GM19351 (cell line): ENCODE measurements at regions not wholly inside any gene's neighbourhood (a gene's known extent, or its start where the extent isn't known, plus 50 kb on each side); places are given as distances from the start of the nearest gene placed in this dataset.
"Not testable (repeated sequence)": the region's sequence is repeated elsewhere in the genome, so short reads cannot be mapped to it uniquely, and the experiment has no call there.

ENCODE experiments used
- ATAC-seq: cut with Tn5 transposase; IDR thresholded peaks from one replicate; pipeline ENCODE4 v1.9.1; 2021; ENCODE audit warnings: mild to moderate bottlenecking, moderate library complexity; ENCODE audit not compliant: unreplicated experiment

DNA sequence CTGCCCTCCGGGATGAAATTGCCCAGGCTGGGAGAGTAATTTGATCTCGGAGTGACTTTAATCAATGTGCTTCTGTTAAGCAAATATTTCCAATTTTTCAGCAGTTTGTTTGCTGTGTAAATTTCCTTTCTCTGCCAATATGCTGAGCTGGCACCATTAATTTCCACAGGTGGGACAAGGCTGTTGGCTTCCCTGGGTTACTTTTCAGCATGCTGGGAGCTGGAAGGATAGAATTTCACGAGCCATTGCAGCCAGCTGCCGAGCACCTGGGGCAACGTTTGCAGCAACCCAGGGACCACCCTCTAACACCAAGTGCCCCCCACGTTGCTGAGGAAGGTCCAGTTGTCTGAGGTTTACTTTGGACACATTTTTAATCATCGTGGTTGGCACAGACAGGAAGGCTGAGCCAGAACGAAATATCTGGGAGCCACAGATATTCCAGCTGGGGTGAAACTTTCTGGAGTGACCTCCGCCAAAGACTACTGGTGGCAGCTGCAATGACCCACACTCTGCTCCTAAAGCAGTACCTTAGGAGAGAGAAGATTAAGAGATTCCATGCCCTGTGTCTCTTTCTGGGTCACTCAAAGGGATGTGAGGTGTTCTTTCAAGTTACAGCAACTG lies 293.3 kb upstream of the RGMA start:
- no peak for ATAC-seq

DNA sequence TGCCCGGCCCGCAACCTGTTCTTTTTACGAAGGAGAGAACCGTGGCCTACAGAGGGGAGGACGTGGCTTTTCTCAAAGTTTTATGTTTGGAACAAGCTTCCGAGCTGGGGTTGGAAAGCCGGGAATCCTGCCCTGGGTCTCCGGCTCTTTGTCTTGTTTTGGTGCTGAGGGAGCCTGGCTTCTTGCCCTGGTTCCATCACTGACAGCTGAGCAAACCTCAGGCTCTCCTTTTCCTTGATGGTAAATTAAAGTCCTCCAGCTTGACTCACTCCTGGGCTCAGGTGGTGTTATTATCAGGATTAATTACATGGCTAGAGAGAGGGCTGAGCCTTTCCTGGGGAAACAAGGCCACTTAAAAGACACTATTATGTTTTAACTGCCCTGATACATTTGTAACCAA lies 289.5 kb upstream of the RGMA start:
- ATAC-seq = no peak

DNA sequence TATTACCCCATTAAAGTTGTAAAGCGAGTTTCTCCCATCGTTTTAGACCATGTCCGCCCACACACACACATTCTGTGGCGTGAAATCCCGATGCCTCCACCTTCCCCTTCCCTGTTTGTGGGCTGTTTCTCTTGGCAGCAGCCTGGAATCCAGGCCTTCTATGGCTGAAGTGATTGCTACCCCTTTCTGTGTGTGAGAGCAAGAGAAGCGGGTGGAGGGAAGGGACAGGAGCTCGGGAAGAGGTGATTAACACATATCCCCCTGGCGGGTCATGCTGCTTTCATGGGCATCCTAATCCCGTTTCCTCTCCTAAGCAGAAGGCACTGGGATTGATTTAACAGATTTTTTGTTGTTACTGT lies 283.8 kb upstream of the RGMA start:
- ATAC-seq = no peak

DNA sequence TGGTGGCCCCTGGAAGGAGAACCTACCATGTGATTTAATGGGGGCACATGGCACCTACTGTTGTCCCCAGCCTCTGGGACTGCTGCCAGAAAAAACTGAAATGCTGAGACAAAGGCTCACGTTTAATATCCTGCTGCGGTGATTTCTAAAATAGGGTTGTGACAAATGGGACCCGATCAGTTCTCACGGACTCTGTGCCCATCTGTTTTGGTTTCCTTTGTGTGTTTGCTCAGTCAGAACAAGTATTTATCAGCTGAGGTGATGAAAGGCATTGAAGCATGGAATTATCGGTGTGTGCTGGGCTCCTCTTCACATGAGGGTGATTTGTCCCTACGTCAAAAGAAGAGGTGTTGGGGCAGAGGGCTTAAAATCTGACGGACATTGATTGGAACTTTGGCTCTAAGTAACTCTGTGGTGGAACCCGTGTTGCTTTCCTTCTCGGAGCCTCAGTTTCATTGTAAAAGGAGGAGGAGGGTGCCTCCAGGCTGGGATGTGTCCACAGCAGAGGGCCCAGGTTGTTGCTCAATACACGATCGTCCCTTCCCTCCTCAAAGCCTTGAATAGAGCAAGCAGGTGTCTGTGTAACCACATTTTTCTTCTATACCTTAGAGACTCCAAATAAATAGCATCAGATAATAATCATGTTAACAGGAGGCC lies 283.3 kb upstream of the RGMA start:
- no peak for ATAC-seq

DNA sequence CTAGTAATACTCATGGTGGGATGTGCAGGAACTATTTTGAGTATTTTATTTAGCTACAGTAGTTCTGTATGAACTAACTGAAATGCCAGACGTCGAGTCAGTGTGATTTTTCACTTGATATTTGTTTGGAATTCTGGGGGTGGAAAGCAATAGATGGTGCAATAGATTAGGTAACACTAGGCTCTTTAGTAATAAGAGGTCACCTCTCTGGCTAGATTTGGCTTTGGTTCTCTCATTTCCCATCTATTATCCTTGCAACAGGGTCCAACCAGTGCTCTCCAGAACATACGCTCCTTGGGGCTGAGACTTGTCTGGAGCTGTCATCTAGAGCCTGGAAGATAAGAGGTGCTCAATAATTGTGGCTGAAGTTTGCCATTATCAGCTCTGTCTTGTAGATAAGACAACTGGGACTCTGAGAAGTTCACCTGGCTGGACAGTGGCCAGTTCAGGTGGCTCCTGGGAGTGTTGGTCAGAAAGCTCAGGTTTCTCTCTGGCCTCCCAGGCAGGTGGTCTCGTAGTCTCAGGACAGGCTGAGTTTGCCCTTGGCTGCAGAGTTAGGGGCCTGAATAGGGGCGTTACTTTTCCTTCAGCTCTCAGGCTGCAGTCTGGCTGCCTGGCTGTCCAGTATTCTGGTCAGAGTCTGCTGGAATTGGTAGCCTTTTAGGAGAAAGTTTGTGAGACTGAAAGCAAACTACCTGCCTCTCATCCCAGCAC lies 277.5 kb upstream of the RGMA start:
- no peak for ATAC-seq

DNA sequence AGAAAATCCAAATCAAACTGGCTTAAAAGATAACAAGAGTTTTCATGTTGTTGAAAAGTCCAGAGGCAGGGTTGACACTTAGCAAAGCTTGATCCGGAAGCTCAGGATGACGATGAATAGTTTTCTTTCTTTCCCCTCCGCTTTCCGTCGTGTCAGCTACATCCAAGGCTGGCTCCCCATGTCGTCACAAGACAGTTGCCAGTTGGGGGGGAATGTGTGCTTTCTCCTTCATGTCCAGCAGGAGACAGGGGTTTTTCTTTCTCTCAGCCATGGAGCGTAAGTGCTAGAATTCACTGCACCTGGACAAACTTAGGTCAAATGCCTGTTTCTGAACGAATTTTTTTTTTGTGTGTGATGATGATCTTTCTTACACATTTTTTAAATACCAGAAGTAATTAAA lies 273.8 kb upstream of the RGMA start:
- no peak for ATAC-seq

DNA sequence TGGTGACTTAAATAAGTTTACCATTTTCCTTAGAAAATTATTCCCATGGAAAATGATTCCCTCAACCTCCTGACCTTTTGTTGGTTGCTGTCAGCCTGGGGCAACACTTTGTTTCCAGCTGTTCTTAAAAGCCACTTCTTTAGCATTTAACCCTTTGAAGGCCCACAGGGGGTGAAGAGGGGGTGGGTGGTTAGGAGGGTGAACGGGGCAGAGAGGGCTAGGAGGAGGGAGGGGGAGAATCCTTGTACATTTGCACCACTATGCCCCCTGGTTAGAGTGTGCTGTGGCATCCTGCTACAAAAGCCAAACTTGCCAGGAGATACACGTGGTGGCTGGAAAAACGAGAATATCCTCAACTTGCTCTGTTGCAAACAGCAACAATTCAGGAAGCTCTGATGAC lies 273.2 kb upstream of the RGMA start:
- ATAC-seq = no peak

DNA sequence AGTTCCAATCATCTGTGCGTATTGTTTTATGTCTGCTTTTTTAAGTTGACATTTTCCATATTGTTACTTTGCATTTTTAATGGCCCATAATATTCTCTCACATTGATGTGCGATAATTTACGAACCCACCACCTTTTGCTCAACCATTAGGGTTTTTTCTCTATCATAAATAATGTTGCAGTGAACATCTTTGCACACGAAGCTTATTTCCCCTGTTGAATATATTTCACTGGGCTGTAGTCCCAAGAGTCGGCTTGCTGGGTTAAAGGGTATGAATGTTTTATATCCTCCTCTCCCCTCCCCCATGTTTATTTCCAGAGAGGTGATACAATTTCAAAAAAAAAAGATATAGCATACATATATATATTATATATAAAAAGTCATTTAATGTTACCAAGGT lies 272.7 kb upstream of the RGMA start:
- no peak for ATAC-seq

DNA sequence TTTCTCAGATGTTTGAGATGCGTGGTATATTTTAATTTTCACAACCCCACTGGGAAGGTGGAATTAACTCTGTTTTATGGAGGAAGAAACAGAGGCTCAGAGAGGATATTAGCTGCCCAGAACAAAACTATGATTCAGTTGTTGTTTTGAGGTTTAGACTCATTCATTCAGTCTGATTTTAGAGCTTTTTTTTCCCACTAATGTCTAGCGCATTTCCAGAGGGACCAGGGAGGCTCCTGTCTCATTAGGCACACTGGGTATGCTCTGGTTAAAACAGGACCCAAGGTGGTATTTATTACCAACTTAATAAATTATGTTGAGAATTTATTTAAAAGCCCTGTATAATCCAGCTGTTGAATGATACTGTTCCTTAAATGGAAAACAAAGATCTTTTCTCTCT lies 272.0 kb upstream of the RGMA start:
- no peak for ATAC-seq

DNA sequence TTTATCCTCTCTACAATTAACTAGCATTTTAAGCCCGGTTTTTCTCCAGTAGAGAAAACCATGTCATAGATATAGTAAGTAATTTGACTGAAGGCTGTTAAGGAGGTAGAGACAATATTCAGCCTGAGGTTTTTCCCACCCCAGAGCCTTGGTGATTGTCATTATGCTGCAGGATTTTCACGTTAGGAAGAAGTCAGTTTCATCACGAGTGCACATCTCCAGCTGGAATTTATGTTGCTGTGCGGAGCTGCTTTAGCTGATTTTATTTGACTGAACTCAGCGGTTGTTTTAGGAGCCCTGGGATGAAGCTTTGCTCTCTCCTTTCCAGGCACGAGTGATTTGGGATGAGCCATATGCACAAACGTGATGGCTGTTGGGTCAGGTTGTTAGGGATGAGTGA lies 271.3 kb upstream of the RGMA start:
- ATAC-seq = no peak

DNA sequence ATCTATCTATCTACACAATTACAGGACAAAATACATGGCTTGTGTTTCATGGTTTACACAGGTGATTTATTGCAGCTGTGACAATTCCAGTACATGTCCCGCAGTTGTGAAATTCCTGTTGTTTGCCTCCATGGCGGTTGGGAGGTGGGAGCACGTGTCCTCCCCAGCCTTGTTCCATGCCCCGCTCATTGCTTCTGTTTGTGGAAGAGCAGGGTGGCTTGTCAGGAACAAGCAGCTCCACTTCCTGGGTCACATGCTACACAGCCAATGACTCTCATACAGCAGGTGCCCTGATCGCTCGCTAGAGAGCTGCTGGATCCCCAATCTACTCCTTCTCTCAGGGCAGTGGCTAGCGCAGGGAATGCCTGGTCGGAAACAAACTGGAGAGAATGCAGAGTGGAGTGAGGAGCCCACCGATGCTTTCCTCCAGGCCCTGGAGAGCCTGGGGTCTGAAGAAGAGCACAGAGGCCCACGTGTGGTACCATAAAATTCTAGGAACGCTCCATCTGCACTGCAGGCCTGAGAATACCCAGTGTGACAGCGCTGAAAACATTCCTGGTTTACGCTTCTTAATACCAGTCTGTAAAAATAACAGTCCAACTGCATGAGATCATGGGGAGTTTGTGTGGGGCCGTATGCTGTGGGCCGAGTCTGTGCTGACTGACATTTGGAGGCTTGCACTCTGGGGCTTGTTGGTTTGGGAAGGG lies 270.6 kb upstream of the RGMA start:
- ATAC-seq = no peak

DNA sequence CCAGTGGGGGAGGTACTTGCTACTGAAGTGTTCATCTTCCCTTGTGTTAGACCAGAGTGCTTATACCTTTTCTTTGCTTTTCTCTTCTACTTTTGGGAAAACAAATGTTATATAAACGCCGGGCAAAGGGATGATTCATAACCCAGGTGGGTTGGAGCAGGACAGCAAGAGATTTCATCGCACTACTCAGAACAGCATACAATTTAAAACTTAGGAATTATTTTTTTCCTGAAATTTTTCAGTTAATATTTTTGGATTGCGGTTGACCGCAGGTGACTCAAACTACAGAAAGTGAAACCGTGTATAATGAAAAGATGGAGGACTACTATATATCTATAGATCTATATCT lies 270.0 kb upstream of the RGMA start:
- ATAC-seq = no peak

DNA sequence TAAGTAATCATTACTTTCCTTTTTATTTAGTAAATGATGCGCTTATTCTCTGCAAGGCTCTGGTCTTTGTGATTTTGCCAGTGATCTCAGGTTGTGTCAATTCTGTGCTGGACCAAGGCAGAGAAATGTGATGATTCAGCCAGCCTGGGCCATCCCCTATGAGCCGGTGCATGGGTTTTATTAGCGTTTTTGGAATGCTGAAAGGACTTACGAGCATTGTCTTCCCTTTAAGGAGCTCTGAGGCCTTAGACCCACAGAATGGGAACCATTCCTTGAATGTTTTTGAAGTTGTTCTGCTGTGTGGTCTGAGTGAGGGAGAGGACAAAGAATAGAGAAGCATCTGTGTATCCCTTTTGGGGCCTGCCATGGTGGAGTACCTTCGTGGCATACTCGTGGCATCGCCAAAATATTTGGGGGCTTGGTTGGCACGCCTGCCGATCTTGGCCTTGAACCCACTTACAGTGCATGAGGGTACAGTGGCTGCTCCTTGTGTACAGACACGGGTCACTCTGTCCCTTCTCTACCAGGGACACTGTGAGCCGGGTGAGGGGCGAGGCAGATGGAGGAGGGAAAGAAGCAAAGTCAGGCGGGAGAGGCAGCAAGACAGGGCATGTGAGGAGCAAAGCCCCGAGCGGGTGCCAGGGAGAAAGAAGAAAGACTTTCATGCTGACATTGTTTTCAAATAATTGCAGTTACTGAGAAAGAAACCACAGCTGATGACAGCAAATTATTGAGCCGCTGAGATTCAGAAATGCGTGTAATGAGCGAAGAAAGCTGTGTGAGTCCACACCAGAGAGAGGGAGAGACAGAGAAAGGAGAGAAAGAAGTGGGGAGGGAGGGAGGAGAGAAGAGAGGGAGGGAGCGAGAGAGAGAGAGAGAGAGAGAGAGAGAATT lies 269.4 kb upstream of the RGMA start:
- ATAC-seq = no peak

DNA sequence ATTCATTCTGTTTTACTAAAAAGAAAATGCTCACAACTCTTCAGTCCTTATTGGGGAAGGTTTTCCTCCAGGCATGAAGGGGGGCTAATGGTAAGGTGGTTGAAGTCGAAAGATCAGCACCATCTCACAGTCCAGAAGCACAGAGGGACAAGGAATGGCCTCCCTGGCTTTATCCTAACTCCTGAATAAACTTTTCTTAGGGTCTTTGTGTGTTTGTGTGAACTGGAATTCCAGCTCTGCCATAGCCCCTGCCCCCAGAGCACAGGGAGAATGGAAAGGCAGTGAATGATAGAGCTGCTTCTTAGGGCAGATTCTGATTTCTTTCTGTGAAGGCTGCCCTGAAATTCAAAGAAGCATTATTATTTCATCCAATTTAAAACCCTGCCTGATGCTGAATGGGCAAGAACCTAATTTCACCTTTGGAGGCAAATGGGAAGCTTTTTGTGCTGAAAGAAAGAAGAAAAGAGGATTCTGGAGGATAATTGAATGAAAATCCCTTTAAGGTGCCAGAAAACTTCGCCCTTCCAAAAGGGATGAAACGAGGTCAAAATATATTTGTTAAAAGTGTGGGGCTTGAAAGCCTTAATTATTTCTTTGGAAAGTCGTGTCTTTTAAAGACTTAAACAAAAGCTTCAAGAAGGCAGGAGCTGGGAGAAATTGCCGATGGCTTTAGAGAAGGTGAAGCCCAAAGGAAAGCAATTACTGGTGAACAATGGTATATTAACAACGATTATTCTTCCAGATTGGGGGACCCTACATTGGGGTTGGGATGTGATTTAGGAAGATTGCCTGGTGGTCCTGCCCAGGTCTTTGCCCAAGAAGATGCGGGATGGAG lies 259.9 kb upstream of the RGMA start:
- ATAC-seq = no peak

DNA sequence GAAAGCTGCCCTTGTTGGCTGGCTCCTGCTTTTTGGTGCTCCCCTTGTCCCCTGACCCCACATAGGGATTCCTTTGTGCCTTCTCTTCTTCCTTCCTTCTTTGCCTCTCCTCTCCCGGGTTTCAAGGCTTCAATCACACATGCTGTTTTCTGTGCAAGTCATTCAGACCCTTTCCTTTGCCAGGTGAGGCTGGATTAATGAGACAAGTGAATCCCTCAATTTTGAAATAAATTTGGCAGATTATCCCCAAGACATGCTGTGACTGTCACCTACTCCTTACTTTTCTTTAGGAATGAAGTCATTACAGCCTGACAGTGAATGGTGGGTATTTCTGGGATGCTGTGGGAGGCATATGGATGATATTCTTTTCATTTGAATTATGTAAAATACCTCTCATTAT lies 259.0 kb upstream of the RGMA start:
- ATAC-seq = no peak

DNA sequence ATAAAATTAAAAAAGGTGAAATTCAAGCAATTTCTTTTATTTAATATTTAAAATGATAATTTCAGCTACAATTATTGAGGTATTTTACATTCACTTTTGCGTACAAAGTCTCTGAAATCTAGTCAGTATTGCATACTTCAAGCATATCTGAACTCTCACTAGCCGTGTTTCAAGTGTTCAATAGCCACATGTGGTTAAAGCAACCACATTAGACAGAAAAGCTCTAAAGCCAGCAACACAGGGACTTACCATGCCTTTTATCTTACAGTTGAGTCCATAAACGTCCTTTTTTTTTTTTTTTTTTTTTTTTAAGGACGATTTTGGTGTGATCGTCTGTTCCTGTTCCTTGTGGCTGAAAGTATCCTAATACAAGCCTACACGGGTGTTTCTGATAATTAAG lies 257.0 kb upstream of the RGMA start:
- ATAC-seq = no peak

DNA sequence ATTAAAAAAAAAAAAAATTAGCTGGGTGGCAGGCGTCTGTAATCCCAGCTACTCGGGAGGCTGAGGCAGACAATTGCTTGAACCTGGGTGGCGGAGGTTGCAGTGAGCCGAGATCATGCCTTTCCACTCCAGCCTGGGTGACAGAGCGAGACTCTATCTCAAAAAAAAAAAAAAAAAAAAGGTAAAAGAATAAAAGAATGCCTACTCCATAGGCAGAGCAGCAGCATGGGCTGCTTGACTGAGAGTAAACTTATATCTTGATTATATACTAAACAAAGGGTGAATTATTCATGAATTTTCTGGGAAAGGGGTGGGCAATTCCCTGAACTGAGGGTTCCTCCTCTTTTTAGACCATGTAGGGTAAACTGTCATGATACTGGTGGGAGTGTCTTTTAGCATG lies 254.4 kb upstream of the RGMA start:
- not testable (repeated sequence) for ATAC-seq

DNA sequence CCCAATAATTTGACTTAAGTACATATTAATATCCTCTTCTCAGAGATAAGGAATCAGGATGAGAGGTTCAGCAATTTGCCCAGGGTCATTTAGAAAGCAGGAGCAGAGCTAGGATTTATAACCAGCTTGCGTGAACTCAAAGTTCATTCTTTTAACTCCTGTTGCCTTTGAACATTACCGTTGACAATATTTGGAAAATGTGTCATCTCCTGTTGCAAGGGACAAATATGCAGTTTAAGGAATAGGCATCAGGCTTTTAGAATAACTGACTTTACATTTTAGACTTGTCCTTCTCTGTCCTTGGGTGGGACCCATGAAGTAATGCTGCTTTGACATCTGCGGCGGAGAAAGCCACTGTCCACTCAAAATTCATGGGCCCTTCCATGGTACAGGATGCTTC lies 252.2 kb upstream of the RGMA start:
- no peak for ATAC-seq

DNA sequence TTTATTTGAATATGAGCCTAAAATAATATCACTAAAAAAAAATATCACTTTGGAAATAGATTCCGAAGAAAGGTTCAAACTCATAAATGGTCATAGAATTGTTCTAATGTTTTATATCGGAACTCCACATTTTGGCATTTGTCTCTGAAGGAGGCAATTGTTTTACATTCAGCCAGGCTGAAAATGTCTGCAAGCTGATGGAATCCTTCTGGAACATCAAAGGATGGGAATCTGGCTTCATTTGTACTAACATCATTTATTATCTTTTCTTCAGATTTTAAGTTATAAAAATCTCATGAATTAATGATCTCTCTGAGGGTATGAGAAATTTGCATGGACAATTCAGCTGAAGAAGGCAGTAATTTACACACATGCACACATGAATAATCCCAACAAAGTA lies 251.4 kb upstream of the RGMA start:
- ATAC-seq = no peak

DNA sequence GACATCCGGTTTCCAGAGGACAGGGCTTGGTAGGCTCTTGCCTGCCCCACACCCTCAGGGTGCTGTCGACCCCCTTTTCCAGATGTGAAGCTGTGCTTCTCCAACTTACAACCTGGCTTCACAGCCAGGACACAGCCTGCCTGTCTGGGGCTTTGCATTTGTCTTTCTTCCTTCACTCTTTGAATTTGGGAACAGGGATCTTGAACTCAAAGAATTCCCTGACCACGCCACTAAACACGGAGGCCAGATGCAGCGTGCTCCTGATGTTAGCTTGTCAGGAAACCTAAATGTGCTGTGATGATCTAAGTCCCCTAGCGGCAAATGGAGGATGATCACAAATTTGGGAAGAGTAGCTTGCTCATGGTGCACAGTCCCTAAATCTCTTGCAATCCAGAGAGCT lies 244.8 kb upstream of the RGMA start:
- ATAC-seq = no peak
